Aorta (tissue), 5 donors: ENCODE measurements at regions not wholly inside any gene's neighbourhood (a gene's known extent, or its start where the extent isn't known, plus 50 kb on each side); places are given as distances from the start of the nearest gene placed in this dataset.

Experiments used
- ATAC-seq: fragments of 200-7000 bp; cut with Tn5 transposase; one replicate; pipeline ENCODE4 v1.9.1; 2022; ENCODE audit warnings: moderate library complexity; ENCODE audit not compliant: low FRiP score
- DNase-seq, 2 donors: peaks; one replicate each; pipeline ENCODE4 v3.0.0-alpha.2; 2020
- H3K27ac ChIP-seq, 2 donors: one replicate each; pipeline ENCODE4 v1.5.1; 2013; ENCODE audit warnings: low read length in 2 of 2, mild to moderate bottlenecking in 2 of 2, moderate library complexity in 2 of 2, control low read depth in 1 of 2, inconsistent platforms in 1 of 2, low read depth in 1 of 2
- H3K27me3 ChIP-seq, 2 donors: one replicate each; pipeline ENCODE4 v1.6.1; 2013; ENCODE audit warnings: control low read depth in 1 of 2, low read length in 1 of 2, mild to moderate bottlenecking in 1 of 2, moderate library complexity in 1 of 2; ENCODE audit not compliant: insufficient read depth in 2 of 2, control insufficient read depth in 1 of 2
- H3K36me3 ChIP-seq, 2 donors: one replicate each; pipeline ENCODE4 v1.6.1; 2013; ENCODE audit warnings: control low read depth in 1 of 2, low read length in 1 of 2, mild to moderate bottlenecking in 1 of 2; ENCODE audit not compliant: insufficient read depth in 2 of 2, control insufficient read depth in 1 of 2
- H3K4me1 ChIP-seq, 2 donors: one replicate each; pipeline ENCODE4 v1.6.1; 2013; ENCODE audit warnings: low read length in 2 of 2, control low read depth in 1 of 2, mild to moderate bottlenecking in 1 of 2, moderate library complexity in 1 of 2; ENCODE audit not compliant: insufficient read depth in 2 of 2, control insufficient read depth in 1 of 2
- H3K4me3 ChIP-seq, 2 donors: one replicate each; pipeline ENCODE4 v1.5.1; 2013; ENCODE audit warnings: low read length in 2 of 2, control low read depth in 1 of 2, mild to moderate bottlenecking in 1 of 2
- H3K9me3 ChIP-seq: one replicate; pipeline ENCODE4 v1.6.1; 2013; ENCODE audit warnings: mild to moderate bottlenecking, low read length; ENCODE audit not compliant: control insufficient read depth
- WGBS, 2 donors: extraction: QIAGEN DNeasy Blood & Tissue Kit; methylation state at CpG; one replicate each; pipeline ENCODE4 v1.1.7; 2013; 5-methylcytosine and 5-hydroxymethylcytosine counted together
- intact Hi-C, 2 donors: fragments of 100-400 bp; cut with DNase I; formaldehyde crosslinking; loops; one replicate each; pipeline versions ENCODE4 v1.14.2 to v1.15.0; 2022
- donor health status: healthy with polysubstance abuse.
- donor health status: Bipolar disorder and iron deficiency.
- donor health status: DM: no; HTN: no; CAD: no.
- donor health status: DM: no; HTN: no; CAD: no.
- donor health status: DM: yes; HTN: yes; CAD: no.

- H3K4me3 ChIP-seq, result no peak overlapping the region
- H3K27me3 ChIP-seq, result no peaks in the 10 kb centered on the region
- ATAC-seq (no peak), DNase-seq (no peak)
- H3K4me1 ChIP-seq, result no peaks in the 10 kb centered on the region
- peaks cover 1% of the 10 kb centered on the region for H3K9me3 ChIP-seq
- H3K36me3 ChIP-seq, result no peaks in the 10 kb centered on the region
- intact Hi-C loops, result no loop called here
- WGBS, 2 donors, result 80 to 83% methylated on average over 1 of the region's 1 CpG
- H3K27ac ChIP-seq, result no peak overlapping the region
These were observed 296.0 kb downstream of the TBX15 start for GRCh38 chr1:118692143-118692542.

- Histone ChIP-seq H3K9me3 (peaks cover 1% of the 10 kb centered on the region), H3K27me3 (no peaks in the 10 kb centered on the region), H3K27ac (no peak overlapping the region), H3K4me1 (no peaks in the 10 kb centered on the region), H3K4me3 (no peak overlapping the region), H3K36me3 (no peaks in the 10 kb centered on the region)
- 15 to 25% methylated on average over 2 of the region's 2 CpGs for WGBS, 2 donors
- intact Hi-C loops, result no loop called here
- no peak for DNase-seq
- ATAC-seq, result no peak
These were observed 299.3 kb downstream of the TBX15 start for GRCh38 chr1:118688891-118689290.

DNA sequence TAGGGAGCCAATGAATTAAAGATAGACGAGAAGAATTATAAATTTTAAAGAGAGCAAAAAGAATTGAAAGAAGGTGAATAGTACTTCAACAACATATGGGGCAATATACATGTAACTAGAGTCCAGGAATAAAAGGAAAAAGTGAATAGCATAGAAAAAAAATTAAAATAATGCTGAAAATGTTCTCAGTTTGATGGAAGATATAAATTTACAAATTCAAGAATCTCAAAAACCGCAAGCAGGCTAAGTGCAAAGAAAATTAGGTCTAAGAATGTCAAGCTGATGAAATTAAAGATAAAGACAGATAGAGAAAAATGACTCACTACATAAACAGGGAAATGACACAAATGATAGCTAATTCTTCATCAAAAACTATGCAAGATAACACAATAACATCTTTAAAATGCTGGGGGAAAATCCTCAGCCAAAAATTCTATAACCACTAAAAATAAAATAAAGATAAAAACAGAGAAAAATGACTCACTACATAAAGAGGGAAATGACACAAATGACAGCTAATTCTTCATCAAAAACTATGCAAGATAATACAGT lies 326.3 kb downstream of the TBX15 start:
- Histone ChIP-seq H3K27me3 (no peaks in the 10 kb centered on the region), H3K9me3 (no peaks in the 10 kb centered on the region), H3K4me1 (no peaks in the 10 kb centered on the region), H3K36me3 (no peaks in the 10 kb centered on the region), H3K27ac (no peak overlapping the region), H3K4me3 (no peak overlapping the region)
- no peak for ATAC-seq
- 71 to 79% methylated on average over 2 of the region's 2 CpGs for WGBS, 2 donors
- intact Hi-C loops, result no loop called here
- no peak for DNase-seq

- DNase-seq, result no peak
- H3K27me3 ChIP-seq, result no peaks in the 10 kb centered on the region
- intact Hi-C loops, result no loop called here
- no peaks in the 10 kb centered on the region for H3K36me3 ChIP-seq
- H3K27ac ChIP-seq, result no peak overlapping the region
- no peaks in the 10 kb centered on the region for H3K4me1 ChIP-seq
- 18 to 32% methylated on average over 1 of the region's 1 CpG for WGBS, 2 donors
- H3K4me3 ChIP-seq, result no peak overlapping the region
- no peaks in the 10 kb centered on the region for H3K9me3 ChIP-seq
- no peak for ATAC-seq
These were observed 327.4 kb downstream of the TBX15 start for GRCh38 chr1:118660769-118661168.

GRCh38 chr1:118659646-118660045 lies 328.5 kb downstream of the TBX15 start:
- H3K4me1 ChIP-seq, result no peaks in the 10 kb centered on the region
- H3K27ac ChIP-seq, result no peak overlapping the region
- H3K4me3 ChIP-seq, result no peak overlapping the region
- H3K27me3 ChIP-seq, result no peaks in the 10 kb centered on the region
- DNase-seq, result no peak
- H3K36me3 ChIP-seq, result no peaks in the 10 kb centered on the region
- intact Hi-C loops, result no loop called here
- H3K9me3 ChIP-seq, result no peaks in the 10 kb centered on the region
- WGBS, 2 donors, result 46 to 50% methylated on average over 3 of the region's 3 CpGs
- ATAC-seq, result no peak

DNA sequence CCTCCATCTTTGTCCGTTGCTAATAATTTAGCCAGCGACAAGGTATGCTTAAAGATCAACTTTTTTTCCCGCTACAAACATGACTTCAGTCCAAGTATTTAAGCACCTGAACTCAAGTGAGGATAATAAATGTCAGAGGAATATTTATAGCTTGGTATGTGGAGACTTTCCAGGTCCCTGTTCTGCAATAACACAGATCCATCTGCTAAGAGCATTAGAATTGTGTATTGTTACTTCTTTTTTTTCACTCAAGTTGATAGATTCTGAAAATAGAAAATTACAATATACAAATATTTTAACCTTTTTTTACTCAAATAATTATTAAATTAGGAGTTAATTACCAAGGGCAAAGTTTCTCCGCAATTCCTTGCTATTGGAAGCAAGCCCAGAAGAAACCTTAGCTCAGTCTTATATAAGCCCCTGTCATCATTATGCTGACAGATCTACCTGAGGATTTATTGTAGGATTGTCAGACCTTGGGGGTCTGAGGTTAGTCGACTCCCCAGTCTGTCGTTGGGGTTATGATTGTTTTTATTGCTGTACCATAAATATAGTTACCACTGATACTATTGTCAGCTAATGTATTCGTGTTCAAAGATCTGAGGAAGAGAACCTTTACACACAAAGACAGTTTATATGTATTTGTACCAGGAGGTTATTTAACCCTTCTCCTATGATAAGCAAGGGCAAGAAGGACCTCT lies 337.9 kb downstream of the TBX15 start:
- WGBS, 2 donors, result 34 to 46% methylated on average over 7 of the region's 7 CpGs
- Histone ChIP-seq H3K4me3 (no peak overlapping the region), H3K36me3 (no peaks in the 10 kb centered on the region), H3K27me3 (no peaks in the 10 kb centered on the region), H3K4me1 (no peaks in the 10 kb centered on the region), H3K9me3 (peaks cover 1% of the 10 kb centered on the region), H3K27ac (no peak overlapping the region)
- DNase-seq (no peak), ATAC-seq (no peak)
- intact Hi-C loops, result no loop called here

GRCh38 chr1:118649369-118650106 lies 338.6 kb downstream of the TBX15 start:
- H3K4me1 ChIP-seq, result no peaks in the 10 kb centered on the region
- H3K27ac ChIP-seq, result no peak overlapping the region
- H3K27me3 ChIP-seq, result no peaks in the 10 kb centered on the region
- intact Hi-C loops, result no loop called here
- H3K36me3 ChIP-seq, result no peaks in the 10 kb centered on the region
- WGBS, 2 donors, result 50 to 55% methylated on average over 4 of the region's 4 CpGs
- H3K4me3 ChIP-seq, result no peak overlapping the region
- DNase-seq (no peak), ATAC-seq (no peak)
- peaks cover 1% of the 10 kb centered on the region for H3K9me3 ChIP-seq

- H3K27ac ChIP-seq, result no peak overlapping the region
- H3K4me3 ChIP-seq, result no peak overlapping the region
- intact Hi-C loops, result no loop called here
- ATAC-seq (no peak), DNase-seq (no peak)
- no peaks in the 10 kb centered on the region for H3K4me1 ChIP-seq
- peaks cover 4% of the 10 kb centered on the region for H3K9me3 ChIP-seq
- no peaks in the 10 kb centered on the region for H3K36me3 ChIP-seq
- no peaks in the 10 kb centered on the region for H3K27me3 ChIP-seq
These were observed 352.1 kb downstream of the TBX15 start for GRCh38 chr1:118636004-118636403.

- WGBS, 2 donors, result 78 to 85% methylated on average over 2 of the region's 2 CpGs
- intact Hi-C loops, result no loop called here
These were observed 360.7 kb downstream of the TBX15 start for GRCh38 chr1:118627435-118627834.

More at GRCh38 chr1:118627435-118627834, 360.7 kb downstream of the TBX15 start:
- no peak overlapping the region for H3K4me3 ChIP-seq
- no peaks in the 10 kb centered on the region for H3K4me1 ChIP-seq
- ATAC-seq (no peak), DNase-seq (no peak)
- H3K36me3 ChIP-seq, result no peaks in the 10 kb centered on the region
- H3K9me3 ChIP-seq, result no peaks in the 10 kb centered on the region
- H3K27ac ChIP-seq, result no peak overlapping the region
- H3K27me3 ChIP-seq, result no peaks in the 10 kb centered on the region
